NCI-H82 treated with DMSO at 0.1 percent for 48 hours (cell line): ENCODE measurements at regions not wholly inside any gene's neighbourhood (a gene's known extent, or its start where the extent isn't known, plus 50 kb on each side); places are given as distances from the start of the nearest gene placed in this dataset.

Source experiments
- DNase-seq: peaks from one replicate; lab custom pipeline; 2025; ENCODE audit not compliant: unreplicated experiment; lab: John Stamatoyannopoulos, UW

DNA sequence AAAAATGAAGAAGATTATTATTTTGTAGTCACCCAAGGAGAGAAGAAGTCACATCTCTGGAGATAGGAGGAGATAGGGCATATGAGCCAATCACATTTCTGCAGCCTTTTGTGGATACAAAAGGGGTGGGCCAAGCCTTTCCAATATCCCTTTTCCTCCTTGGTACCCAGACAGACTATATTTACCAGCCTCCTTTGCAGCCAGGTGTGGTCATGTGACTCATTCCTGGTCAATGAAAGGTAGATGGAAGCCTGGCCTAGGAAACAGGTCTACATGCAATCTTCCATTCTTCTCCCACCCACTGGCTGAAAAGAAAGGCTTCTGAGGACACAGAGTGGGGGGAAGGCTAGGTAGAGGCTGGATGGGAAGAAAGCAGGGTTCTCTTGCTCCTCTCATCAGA is 58.1 kb upstream of the ERG start:
- DNase-seq, result no peak

DNA sequence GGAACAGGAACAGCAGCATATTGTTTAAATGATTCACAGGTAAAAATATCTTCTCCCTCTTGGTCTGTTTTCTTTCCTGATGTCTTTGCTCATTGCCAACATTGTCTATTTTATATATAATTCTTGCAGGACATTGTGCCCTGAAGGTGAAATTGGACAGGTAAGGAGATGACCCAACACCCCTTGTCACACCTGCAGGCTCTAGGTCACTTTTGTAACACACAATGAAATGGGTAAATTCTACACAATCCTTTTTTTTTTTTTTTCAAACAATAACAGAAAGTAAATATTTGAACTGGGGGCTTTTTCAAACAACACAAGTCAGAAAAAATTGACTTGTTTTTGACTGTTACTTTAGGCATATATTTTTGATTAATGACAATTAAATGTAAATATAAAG is 62.9 kb upstream of the ERG start:
- no peak for DNase-seq

DNA sequence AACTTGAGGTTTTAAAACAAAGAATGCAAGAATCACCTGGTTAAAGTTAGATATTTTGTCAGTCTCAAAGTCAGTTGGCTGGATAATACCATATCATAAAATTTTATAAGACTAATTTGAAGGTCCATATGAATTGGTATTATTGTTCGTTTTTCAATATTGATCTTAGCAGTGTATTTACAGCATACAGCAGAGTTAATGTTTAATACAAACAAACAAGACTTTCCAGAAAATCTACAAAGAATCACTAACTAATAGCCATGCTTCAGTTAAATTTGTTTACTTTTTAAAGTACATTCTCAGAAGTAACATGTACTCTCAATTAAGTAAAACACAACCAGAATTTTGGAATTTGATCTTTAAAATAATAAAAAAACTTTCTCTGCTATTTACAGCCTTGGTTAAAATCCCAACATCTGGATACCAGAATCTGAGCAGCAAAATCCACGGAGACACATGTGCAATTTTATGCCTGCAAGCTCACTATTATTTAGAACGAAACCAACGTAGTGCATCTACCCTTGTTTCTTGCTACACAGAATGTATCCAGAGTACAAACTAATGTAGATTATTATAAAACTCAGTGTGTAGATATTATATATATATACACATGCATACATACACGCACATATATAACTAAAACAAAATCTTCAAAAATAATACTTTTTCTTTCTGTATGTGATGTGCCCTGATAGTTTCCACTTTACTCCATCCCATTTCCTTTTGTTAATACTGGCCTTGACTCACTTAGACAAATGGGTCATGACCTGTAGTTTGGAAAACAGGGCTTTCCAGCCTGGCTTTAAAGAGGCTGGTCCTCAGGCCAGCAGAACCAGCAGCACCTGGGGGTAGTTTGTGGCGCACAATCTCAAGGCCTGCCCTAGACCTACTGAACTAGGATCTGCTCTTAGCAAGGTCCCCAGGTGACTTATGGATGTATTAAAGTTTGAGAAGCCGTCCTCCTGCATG is 63.6 kb upstream of the ERG start:
- no peak for DNase-seq

DNA sequence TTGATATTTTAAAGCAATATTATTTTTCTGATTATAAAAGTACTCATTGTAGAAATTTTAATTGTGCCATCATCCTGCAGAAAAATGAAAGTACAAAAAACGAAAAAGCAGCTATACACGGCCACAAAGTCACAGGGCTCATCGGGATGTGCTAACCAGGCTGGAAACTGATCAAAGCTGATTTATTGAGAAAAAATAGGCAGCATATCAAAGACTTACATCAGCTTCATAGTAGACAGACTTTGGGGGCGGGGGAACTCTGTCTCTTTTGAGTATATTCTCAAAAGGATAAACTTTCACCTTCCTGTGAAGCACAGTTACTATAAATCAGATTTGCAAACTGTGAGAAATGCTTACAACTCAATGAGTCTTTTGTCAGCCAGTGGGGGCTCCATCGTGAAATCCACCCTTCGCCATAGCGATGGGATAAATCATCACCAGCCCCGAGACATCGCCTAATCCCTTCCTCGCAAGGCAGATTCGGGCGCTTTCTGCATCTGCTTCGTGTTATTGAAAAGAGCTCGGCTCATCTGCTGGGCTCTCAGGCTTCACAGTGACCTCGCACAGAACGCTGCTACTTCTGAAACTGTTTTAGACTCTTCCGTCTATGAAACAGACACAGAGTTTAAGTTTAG is 69.2 kb upstream of the ERG start:
- DNase-seq, result no peak

DNA sequence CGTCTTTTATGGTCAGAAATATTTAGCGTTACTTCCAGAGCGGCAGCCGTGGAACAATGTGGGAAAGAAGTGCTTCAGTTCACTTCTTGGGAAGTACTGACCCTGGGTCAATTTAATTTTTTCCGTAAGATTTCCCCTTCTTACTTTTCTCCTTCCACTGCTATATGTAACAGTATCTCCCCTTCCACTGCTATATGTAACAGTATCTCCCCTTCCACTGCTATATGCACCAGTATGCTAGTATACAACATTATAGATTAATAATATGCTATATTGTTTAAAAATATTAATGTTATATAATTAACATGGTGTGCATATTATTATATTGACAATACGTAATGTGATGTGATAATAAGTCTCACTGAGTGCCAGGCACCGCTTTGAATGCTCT is 69.7 kb upstream of the ERG start:
- DNase-seq, result no peak

DNA sequence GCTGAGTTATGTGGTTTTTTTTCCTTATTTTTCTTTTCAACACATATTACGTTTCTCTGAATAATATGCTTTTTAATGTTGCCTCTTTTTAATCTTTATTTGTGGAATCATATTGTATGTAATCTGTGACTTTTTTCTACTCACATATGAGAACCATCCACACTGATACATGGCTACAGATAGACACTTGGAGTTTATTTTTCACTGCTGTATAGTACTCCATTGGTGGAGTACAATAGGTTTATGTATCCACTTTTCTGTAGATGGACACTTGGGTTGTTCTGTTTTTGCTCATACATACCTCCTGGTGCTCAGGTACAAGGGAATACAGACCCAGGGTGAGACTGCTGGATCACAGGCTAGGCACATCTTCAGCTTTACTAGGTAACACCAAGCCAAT is 71.5 kb upstream of the ERG start:
- DNase-seq, result no peak

DNA sequence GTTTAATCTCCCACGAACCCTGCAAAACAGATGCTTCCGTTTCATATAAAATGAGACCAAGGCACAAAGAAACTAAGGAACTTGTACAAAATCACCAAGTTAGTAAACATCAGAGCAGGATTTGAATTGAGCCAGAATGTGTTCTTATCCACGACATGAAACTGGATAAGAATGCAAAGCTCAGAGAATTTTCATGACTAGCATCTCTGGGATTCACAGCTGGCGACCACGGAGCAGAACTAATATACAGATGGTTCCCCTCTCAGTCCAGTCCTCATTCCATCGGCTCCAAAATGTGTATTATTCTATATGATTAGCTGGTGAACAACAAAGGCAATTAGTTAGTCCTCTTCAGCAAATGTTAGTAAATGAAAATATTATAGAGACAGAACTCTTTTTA is 72.3 kb upstream of the ERG start:
- no peak for DNase-seq

DNA sequence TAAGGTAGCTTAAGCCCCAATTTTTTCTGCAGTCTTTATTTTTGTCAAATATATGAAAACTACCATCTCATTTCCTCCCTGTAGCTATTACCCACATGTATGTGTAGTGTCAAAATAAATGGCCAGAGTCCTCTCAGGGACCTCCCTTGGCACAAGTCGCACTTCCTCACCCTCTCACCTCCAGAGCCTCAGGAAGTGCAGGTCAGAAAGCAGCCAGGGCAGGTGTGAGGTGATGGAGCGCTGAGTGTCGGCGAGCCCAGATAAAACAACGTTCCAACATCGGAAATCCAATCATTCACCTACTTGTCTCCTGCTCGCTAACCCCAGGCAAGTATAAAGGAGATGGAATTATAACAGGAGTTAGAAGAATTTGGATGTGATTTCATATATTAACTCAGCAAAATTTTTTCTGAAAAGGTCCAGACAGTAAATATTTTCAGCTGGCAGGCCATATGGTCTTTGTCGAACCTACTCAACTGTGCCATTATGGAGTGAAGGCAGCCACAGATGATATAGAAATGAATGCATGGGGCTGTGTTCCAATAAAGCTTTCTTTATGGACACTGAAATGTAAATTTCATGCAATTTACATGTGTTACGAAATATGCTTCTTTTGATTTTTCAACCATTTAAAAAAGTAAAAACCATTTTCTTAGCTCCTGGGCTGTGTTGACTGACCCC is 76.8 kb upstream of the ERG start:
- DNase-seq, result no peak

DNA sequence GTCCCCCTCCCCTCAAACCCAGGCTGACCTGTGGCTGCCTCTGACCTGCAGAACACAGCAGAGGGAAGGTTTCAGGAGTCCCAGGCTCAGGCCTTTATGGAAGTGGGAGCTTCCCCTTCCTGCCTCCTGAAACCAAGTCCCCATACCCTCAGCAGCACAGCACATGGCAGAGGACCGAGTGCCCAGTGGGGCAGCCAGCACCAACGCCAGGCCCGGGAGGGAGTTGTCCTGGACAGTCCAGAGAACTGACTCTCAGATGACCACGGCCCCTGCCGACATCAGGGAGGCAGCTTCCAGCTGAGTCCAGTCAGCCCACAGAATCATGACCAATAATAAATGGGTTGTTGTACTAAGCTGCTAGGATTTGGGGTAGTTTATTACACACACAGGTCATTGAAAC is 79.6 kb upstream of the ERG start:
- DNase-seq, result no peak

DNA sequence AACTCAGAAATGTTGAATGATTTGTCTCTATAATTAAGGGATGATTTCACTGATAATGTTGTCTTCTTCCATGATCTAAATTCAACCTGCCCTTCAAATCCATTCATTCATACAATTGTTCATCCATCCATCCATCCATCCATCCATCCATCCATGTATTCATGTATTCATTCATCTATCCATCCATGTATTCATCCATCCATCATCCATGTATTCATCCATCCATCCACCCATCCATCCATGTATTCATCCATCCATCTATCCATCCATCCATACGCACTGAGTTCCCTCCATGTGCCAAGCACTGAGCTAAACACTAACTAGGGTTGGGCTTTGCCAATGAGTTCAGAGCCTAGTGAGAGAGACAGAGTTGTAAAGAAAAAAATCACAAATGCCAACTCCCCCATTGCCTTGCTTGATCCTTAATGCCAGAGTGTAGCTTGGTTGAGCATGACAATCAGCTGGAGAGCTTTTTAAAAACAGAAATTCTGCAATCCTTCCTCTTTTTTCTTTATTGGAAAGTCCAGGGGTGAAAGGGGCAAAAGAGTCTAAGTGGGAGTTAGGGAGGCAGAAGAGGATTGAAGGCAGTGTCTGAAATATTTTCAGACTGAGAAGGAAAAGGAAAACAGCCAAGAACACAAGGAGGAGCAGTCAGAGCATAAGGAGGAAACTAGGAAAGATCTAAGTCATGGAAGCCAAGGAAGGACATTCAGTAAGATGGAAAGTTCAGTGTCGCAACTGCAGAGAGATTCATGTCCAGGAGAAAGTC is 92.4 kb upstream of the ERG start:
- no peak for DNase-seq

DNA sequence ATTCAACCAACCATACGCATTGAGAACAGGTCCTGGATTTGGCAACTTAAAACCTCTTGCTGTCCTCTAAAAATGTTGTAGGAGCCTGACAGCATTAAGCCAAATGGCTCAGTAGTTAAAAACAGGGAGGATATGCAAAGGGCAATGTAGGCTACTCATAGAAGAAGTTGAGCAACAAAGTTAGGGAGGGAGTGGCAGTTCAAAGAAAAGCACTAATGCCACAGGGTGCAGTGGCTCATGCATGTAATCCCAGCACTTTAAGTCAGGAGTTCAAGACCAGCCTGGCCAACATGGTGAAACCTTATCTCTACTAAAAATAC is 92.9 kb upstream of the ERG start:
- no peak for DNase-seq

DNA sequence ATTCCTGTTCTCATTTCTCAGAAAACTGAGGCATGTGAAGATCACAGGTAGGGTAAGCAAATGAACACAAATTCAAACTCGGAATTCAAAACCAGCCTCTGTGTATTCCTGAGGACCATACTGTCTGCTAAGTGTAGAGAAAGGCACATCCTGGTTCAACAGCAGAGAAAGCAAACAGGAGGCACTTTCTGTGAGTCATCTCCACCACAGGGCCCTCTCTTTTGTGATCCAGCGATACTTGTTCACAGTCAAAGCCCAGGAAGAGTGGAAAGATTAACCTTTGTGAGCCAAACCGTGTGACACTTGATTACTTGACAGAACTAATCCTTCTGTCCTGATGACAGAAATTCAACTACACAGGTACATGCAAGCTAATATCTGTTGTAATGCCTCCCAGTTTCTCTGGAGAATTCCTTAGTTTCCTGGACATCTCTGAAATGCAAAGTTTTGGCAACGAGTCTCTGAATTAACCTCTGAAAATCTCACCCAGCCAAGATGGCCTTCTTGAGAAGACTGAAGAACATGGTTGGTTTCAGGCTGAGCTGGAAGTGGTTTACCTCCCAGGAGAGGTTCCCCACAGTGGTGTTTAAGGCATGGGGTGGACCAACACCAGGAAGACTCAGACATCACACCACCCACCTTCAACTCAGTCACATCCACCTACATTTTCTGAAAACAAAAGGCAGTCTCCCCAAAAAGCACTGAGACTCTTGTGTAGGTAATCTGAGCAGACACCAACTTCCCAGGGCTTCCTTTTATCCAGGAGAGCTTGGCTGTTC is 98.2 kb upstream of the ERG start:
- DNase-seq, result no peak

DNA sequence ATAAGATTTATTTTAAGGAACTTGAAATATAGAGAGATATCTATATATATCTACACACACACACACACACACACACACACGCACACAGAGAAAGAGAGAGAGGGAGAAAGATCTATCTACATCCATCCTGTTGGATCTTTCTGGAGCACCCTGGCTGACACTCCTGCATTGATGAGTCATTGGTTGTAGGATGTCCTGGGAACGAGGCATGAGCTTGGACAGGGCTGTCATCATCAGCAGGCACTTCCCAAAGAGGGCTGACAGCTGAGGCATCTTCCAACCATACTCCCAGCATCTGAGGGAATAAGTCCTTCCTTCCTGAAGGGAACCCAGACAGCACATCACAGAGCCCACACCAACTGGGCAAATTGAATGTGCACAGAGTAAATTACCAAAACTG is 99.1 kb upstream of the ERG start:
- no peak for DNase-seq

DNA sequence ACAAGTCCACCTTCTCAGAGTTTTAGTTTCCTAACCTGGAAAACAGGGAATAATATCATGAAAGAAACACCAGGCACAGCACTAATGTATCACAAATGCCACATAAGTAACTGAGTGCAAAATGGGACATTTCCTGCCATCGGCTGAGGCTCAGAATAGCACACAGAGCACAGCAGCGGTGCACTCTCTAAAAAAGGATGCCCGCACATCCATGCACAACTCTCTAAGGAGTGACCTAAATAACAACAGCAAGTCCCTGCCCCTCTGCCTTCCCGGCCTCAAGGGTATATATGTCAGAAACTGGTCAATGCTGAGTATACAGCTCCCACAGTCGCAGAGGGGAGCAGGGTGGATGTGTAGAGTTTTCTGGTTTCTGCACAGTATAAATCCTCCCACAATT is 100.1 kb upstream of the ERG start:
- DNase-seq, result no peak

DNA sequence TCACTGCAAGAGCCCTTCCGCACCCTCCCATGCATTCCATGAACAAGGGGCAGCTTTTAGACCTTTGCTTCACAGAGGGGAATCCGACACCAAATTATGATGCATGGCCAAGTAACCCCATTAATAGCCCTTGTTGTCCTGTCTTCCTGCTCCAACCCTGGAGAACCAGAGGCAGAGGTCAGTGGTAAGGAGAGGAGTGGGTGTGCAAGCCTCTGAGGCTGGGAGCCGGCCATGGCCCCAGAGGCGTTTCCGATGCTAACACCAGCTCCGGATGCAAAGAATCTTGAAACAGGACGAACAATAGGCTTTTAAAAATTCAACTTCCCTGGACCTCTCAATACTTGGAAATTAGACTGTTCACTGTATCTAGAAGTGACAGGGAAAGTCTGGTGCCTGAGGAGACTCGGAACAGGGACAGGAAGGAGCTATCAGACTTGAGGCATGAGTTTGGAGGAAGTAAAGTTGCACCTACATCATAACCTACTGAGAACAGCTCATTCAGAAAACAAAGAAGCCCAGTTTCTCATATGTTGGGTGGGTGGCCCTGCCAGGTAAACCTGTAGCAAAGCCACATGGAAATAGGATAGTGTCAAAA is 101.2 kb upstream of the ERG start:
- no peak for DNase-seq

DNA sequence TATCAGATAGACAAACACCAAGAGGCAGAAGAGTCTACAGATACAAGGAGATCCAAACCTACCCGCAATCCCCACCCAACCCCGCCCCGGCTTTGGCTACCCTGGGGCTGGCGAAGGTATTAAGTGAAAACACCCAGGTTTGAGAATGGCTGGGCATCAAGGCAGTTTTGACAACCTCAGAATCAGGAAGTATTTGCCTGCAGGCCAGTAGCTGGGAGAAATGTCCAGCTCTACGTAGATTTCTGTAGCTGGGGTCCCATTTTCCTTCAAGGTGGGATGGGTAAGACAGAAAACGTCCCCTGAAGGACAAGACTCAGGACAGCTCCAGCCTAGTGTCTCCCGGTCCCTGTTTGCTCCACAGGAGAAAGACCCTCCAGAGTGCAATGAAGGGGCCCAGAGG is 101.8 kb upstream of the ERG start:
- DNase-seq, result no peak

DNA sequence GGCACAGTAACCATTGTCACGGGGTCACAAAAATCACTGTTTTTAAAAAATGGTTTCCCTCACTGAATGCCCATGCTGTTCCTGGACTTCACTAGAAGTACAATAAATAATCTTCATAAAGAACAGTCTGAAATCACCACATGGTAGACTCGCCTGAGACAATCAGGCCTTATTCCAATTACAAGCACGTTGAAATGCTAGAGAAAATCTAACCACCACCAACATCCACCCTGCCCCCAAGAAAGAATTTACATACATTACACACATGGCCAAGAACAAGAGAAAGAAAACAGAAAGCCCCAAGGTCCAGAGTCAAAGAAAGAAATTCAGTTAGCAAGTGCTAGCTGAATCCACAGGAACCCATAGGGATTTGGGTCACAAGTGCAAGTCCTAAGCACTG is 107.0 kb upstream of the ERG start:
- DNase-seq, result no peak

DNA sequence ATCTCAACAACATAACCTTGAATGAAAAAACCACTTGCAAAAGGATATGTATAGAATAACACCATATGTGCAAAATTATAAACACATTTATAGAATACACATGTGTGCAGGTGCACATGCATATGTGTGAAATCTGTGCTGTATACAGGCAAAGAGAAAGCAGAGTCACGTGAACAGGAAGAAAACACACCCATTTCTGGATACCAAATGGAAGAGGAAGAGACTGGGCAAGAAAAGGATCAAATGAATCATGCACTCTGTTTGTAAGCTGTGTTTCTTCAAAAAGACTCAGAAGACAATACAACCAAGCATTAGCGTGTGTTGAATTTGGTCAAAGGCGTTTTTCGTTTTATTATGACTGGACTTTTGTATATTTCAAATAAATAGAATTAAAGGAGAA is 111.3 kb upstream of the ERG start:
- no peak for DNase-seq

DNA sequence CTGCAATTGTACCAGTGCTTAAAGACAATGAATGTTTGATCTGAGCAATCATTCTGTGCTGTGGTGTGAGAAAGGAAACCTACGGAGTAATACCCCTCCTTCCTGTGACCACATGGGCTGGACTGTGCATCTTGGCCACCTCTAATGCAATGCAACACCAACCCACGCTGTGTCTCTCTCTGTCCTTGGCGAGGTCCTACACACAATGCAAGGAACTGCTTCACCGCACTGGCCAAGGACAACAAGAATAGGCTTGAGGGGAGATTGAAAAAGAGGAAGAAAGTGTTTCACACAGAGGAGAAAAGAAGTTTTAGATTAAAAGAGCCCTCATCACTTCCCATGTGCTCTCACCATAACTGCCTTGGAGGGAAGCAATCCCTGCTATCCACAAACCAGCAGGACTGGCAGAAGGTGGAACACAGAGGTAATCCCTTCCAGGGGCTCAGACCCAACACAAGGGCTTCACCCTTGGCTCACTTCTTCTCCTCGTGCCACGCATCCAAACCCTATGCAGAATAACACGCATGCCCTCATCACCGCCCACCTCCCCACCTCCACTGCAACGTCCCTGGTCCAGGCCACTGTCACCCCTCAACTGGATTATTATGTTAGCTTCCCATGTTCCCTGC is 112.5 kb upstream of the ERG start:
- DNase-seq, result no peak

DNA sequence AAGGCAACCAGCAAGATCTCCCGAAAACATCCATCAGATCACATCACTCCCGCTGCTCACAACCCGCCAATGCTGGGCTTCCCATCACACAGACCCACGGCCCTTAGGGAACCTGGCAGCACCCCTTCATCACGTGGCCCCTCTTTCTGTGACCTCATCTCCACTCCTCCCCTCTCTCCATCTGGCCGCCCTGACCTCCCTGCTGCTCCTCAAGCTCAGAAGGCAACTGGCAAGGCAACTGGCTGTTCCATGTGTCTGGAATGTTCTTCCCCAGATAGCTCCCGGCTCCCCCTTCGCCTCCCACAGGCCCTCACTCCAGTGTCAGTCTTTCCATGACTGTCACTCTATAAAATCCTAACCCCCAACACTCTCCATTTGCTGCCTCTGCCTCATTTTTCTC is 113.0 kb upstream of the ERG start:
- no peak for DNase-seq
